ENCODE measurements at regions not wholly inside any gene's neighbourhood (a gene's known extent, or its start where the extent isn't known, plus 50 kb on each side); places are given as distances from the start of the nearest gene placed in this dataset.

GRCh38 chr13:107295416-107296140 lies 727.6 kb upstream of the ARGLU1 start:
- Histone ChIP-seq H3K27me3 (ENCODE audit: low read length) (no peaks in the 10 kb centered on the region), H3K79me2 (ENCODE audit: low read length) (no peaks in the 10 kb centered on the region), H3K4me1 (ENCODE audit: insufficient read depth, low read length) (peaks cover 4% of the 10 kb centered on the region; the same call in 1 of the 2 replicates), H3K9me3 (ENCODE audit: low read length) (no peaks in the 10 kb centered on the region), H2AFZ (ENCODE audit: low read length) (no peak overlapping the region), H3F3A (ENCODE audit: low read length, unreplicated experiment) (no peaks in the 10 kb centered on the region), H3K27ac (ENCODE audit: low read length) (no peak overlapping the region), H3K36me3 (ENCODE audit: low read depth, low read length) (no peaks in the 10 kb centered on the region), H4K20me1 (ENCODE audit: low read length) (no peaks in the 10 kb centered on the region), H3K4me2 (ENCODE audit: low read length) (no peak overlapping the region), H3K4me3 (ENCODE audit: low read length) (no peak overlapping the region), H3K9ac (ENCODE audit: low read length) (no peak overlapping the region), H3K9me2 (replicated peaks; ENCODE audit: low read length) (no peaks in the 10 kb centered on the region)
- DNase-seq: no peak
- TF ChIP-seq EZH2phosphoT487 (IDR thresholded peaks at IDR 0.05; ENCODE audit: borderline replicate concordance, low read length) (no peak), EZH2 (IDR thresholded peaks at IDR 0.05; ENCODE audit: low read length, unreplicated experiment) (no peak)
- TF ChIP-seq, protein P1, sequence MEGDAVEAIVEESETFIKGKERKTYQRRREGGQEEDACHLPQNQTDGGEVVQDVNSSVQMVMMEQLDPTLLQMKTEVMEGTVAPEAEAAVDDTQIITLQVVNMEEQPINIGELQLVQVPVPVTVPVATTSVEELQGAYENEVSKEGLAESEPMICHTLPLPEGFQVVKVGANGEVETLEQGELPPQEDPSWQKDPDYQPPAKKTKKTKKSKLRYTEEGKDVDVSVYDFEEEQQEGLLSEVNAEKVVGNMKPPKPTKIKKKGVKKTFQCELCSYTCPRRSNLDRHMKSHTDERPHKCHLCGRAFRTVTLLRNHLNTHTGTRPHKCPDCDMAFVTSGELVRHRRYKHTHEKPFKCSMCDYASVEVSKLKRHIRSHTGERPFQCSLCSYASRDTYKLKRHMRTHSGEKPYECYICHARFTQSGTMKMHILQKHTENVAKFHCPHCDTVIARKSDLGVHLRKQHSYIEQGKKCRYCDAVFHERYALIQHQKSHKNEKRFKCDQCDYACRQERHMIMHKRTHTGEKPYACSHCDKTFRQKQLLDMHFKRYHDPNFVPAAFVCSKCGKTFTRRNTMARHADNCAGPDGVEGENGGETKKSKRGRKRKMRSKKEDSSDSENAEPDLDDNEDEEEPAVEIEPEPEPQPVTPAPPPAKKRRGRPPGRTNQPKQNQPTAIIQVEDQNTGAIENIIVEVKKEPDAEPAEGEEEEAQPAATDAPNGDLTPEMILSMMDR (conservative IDR thresholded peaks at IDR 0.05; ENCODE audit: low read depth, low read length): no peak
- intact Hi-C loops (cut with micrococcal nuclease): no loop called here
- no peak for ATAC-seq
- POLR2A ChIA-PET (ENCODE audit: unreplicated experiment): no interaction called here
- CTCF ChIA-PET: no interaction called here
- BruUV-seq (replicated peaks): no TSS peak

DNA sequence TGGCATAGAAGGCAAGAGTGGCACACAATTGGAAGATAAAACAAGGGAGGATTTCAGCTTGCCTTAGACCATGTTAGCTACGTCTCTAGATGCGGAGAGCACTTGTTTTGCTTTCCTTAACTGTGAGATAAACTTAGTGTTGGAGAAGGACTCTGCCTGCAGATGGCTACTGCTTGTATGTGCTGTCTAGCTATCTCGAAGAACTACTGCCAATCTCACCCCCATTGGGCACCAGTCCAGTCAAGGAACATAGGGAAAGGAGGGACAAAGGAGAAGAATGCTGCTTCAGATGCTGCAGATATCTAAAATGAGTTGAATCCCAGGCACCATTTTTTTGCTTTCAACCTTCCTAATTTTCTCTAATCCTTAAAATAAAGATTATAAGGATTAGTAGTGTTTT lies 726.0 kb upstream of the ARGLU1 start:
- no peak overlapping the region for H3K4me3 ChIP-seq (ENCODE audit: low read length)
- H4K20me1 ChIP-seq (ENCODE audit: low read length): no peaks in the 10 kb centered on the region
- no TSS peak for BruUV-seq (replicated peaks)
- H3K9me3 ChIP-seq (ENCODE audit: low read length): no peaks in the 10 kb centered on the region
- no peak overlapping the region for H3K9ac ChIP-seq (ENCODE audit: low read length)
- TF ChIP-seq EZH2 (IDR thresholded peaks at IDR 0.05; ENCODE audit: low read length, unreplicated experiment) (no peak), EZH2phosphoT487 (IDR thresholded peaks at IDR 0.05; ENCODE audit: borderline replicate concordance, low read length) (no peak)
- TF ChIP-seq, protein P1 (conservative IDR thresholded peaks at IDR 0.05; ENCODE audit: low read depth, low read length): no peak
- H3K9me2 ChIP-seq (replicated peaks; ENCODE audit: low read length): no peaks in the 10 kb centered on the region
- peaks cover 4% of the 10 kb centered on the region; the same call in 1 of the 2 replicates for H3K4me1 ChIP-seq (ENCODE audit: insufficient read depth, low read length)
- ATAC-seq (no peak), DNase-seq (no peak)
- H3K36me3 ChIP-seq (ENCODE audit: low read depth, low read length): no peaks in the 10 kb centered on the region
- H3K79me2 ChIP-seq (ENCODE audit: low read length): no peaks in the 10 kb centered on the region
- no peak overlapping the region for H2AFZ ChIP-seq (ENCODE audit: low read length)
- no peak overlapping the region for H3K27ac ChIP-seq (ENCODE audit: low read length)
- H3K27me3 ChIP-seq (ENCODE audit: low read length): no peaks in the 10 kb centered on the region
- no peak overlapping the region for H3K4me2 ChIP-seq (ENCODE audit: low read length)
- intact Hi-C loops (cut with micrococcal nuclease): loop anchor here (5.0 kb wide), 1 partner anchor 78 kb away; no protein-coding TSS in a partner anchor
- ChIA-PET POLR2A (ENCODE audit: unreplicated experiment) (no interaction called here), CTCF (no interaction called here)
- no peaks in the 10 kb centered on the region for H3F3A ChIP-seq (ENCODE audit: low read length, unreplicated experiment)

DNA sequence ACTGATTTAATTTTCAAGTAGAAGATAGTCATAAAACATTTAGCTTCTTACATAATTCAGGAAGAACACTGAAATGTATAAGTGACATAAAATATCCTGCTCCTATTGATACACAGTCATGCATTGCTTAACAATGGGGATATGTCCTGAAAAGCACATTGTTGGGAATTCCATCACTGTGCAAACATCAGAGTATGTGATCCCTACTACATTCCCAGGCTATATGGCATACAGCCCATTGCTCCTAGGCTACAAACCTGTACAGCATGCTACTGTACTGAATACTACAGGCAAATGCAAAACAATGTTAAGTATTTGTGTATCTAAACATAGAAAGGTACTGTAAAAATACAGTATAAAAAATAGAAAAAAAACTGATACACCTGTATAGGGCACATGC lies 723.9 kb upstream of the ARGLU1 start:
- no TSS peak for BruUV-seq (replicated peaks)
- Histone ChIP-seq H2AFZ (ENCODE audit: low read length) (no peak overlapping the region), H3K4me1 (ENCODE audit: insufficient read depth, low read length) (0 out of 2 replicates have a peak, but pooled peaks cover 4% of the 10 kb centered on the region), H3K9me3 (ENCODE audit: low read length) (no peaks in the 10 kb centered on the region), H3K9me2 (replicated peaks; ENCODE audit: low read length) (no peaks in the 10 kb centered on the region), H3K4me2 (ENCODE audit: low read length) (no peak overlapping the region), H3K27ac (ENCODE audit: low read length) (no peak overlapping the region), H4K20me1 (ENCODE audit: low read length) (no peaks in the 10 kb centered on the region), H3K36me3 (ENCODE audit: low read depth, low read length) (no peaks in the 10 kb centered on the region), H3K79me2 (ENCODE audit: low read length) (no peaks in the 10 kb centered on the region), H3K4me3 (ENCODE audit: low read length) (no peak overlapping the region), H3F3A (ENCODE audit: low read length, unreplicated experiment) (no peaks in the 10 kb centered on the region), H3K27me3 (ENCODE audit: low read length) (no peaks in the 10 kb centered on the region), H3K9ac (ENCODE audit: low read length) (no peak overlapping the region)
- peak; percentile 53 for ATAC-seq
- ChIA-PET CTCF (interaction anchor here (0.7 kb wide), 1 partner anchor 15 kb away, joined by 5 read pairs; no protein-coding TSS in a partner anchor), POLR2A (ENCODE audit: unreplicated experiment) (no interaction called here)
- TF ChIP-seq EZH2 (IDR thresholded peaks at IDR 0.05; ENCODE audit: low read length, unreplicated experiment): no peak
- no peak for TF ChIP-seq EZH2phosphoT487 (IDR thresholded peaks at IDR 0.05; ENCODE audit: borderline replicate concordance, low read length)
- TF ChIP-seq, protein P1 (conservative IDR thresholded peaks at IDR 0.05; ENCODE audit: low read depth, low read length): no peak
- peak; percentile 29 for DNase-seq
- intact Hi-C loops (cut with micrococcal nuclease): loop anchor here (5.0 kb wide), 1 partner anchor 80 kb away; no protein-coding TSS in a partner anchor

Data from PC-3 (cell line).